ENCODE measurements at regions not wholly inside any gene's neighbourhood (a gene's known extent, or its start where the extent isn't known, plus 50 kb on each side); places are given as distances from the start of the nearest gene placed in this dataset.
"Not testable (repeated sequence)": the region's sequence is repeated elsewhere in the genome, so short reads cannot be mapped to it uniquely, and the experiment has no call there.

DNA sequence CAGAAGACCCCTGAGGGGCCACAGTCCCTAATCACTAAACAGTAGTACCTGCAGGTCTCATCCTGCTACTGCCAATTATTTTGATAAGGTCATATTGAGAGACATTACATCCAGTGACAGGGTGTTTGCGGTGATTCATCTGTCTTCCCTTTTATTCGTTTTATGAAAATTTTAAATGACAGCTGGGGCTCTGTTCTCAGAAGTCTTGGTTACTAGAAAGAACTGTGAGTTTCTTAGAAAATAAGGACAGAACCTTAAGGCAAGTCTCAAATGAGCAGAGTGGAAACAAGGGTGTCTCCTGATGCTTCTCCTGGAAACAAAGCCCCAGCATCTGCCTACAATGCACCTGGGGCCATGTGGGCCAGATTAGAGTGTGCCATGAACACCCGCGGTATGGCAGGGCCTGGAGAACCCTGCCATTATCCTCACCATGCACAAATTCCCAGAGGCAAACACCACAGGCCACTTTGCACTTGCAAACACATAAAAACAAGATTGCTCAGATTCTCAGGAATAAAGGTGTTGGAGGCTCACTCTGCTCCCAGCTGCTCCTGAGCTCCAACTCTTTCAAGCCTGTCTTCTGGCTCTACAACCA, 66.3 kb upstream of the IQSEC1 start:
- Histone ChIP-seq H3K27ac (replicated peaks) (no peak overlapping the region), H3K27me3 (ENCODE audit: insufficient read depth, poor library complexity, severe bottlenecking) (peaks cover 2% of the 10 kb centered on the region), H3K4me3 (replicated peaks; ENCODE audit: insufficient read depth, low read length) (no peak overlapping the region)
- DNase-seq (ENCODE audit: low read depth in 1 of 2, low spot score in 1 of 2): no peak
- TF ChIP-seq, protein P1, sequence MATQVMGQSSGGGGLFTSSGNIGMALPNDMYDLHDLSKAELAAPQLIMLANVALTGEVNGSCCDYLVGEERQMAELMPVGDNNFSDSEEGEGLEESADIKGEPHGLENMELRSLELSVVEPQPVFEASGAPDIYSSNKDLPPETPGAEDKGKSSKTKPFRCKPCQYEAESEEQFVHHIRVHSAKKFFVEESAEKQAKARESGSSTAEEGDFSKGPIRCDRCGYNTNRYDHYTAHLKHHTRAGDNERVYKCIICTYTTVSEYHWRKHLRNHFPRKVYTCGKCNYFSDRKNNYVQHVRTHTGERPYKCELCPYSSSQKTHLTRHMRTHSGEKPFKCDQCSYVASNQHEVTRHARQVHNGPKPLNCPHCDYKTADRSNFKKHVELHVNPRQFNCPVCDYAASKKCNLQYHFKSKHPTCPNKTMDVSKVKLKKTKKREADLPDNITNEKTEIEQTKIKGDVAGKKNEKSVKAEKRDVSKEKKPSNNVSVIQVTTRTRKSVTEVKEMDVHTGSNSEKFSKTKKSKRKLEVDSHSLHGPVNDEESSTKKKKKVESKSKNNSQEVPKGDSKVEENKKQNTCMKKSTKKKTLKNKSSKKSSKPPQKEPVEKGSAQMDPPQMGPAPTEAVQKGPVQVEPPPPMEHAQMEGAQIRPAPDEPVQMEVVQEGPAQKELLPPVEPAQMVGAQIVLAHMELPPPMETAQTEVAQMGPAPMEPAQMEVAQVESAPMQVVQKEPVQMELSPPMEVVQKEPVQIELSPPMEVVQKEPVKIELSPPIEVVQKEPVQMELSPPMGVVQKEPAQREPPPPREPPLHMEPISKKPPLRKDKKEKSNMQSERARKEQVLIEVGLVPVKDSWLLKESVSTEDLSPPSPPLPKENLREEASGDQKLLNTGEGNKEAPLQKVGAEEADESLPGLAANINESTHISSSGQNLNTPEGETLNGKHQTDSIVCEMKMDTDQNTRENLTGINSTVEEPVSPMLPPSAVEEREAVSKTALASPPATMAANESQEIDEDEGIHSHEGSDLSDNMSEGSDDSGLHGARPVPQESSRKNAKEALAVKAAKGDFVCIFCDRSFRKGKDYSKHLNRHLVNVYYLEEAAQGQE (IDR thresholded peaks at IDR 0.05; ENCODE audit: insufficient replicate concordance, low read depth): no peak
- TF ChIP-seq SPI1 (IDR thresholded peaks at IDR 0.05; ENCODE audit: borderline replicate concordance, low read depth) (no peak), POLR2AphosphoS5 (IDR thresholded peaks at IDR 0.05; ENCODE audit: low read depth) (no peak), GABPA (IDR thresholded peaks at IDR 0.05; ENCODE audit: low read depth) (no peak)
- TF ChIP-seq, protein P2, sequence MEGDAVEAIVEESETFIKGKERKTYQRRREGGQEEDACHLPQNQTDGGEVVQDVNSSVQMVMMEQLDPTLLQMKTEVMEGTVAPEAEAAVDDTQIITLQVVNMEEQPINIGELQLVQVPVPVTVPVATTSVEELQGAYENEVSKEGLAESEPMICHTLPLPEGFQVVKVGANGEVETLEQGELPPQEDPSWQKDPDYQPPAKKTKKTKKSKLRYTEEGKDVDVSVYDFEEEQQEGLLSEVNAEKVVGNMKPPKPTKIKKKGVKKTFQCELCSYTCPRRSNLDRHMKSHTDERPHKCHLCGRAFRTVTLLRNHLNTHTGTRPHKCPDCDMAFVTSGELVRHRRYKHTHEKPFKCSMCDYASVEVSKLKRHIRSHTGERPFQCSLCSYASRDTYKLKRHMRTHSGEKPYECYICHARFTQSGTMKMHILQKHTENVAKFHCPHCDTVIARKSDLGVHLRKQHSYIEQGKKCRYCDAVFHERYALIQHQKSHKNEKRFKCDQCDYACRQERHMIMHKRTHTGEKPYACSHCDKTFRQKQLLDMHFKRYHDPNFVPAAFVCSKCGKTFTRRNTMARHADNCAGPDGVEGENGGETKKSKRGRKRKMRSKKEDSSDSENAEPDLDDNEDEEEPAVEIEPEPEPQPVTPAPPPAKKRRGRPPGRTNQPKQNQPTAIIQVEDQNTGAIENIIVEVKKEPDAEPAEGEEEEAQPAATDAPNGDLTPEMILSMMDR (IDR thresholded peaks at IDR 0.05; ENCODE audit: insufficient read depth, low read length): no peak

DNA sequence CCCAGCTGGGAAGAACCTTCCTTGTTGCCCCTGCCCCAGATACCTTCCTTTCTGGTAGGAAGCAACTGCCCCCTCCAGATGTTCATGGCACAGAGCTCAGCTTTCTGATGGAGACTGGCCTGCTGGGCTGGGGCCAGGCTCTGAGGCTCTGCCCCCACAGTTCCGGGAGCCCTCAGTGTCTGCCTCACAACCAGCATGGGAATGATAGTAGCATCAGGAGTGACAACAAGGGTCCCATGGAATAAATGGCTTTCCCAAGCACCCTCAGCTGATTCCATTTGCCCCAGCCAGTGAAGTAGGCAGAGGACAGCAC, 65.6 kb upstream of the IQSEC1 start:
- TF ChIP-seq, protein P2 (IDR thresholded peaks at IDR 0.05; ENCODE audit: insufficient read depth, low read length): no peak
- TF ChIP-seq, protein P1 (IDR thresholded peaks at IDR 0.05; ENCODE audit: insufficient replicate concordance, low read depth): no peak
- TF ChIP-seq SPI1 (IDR thresholded peaks at IDR 0.05; ENCODE audit: borderline replicate concordance, low read depth) (no peak), POLR2AphosphoS5 (IDR thresholded peaks at IDR 0.05; ENCODE audit: low read depth) (no peak), GABPA (IDR thresholded peaks at IDR 0.05; ENCODE audit: low read depth) (no peak)
- Histone ChIP-seq H3K27ac (replicated peaks) (no peak overlapping the region), H3K27me3 (ENCODE audit: insufficient read depth, poor library complexity, severe bottlenecking) (peaks cover 2% of the 10 kb centered on the region), H3K4me3 (replicated peaks; ENCODE audit: insufficient read depth, low read length) (no peak overlapping the region)
- no peak for DNase-seq (ENCODE audit: low read depth in 1 of 2, low spot score in 1 of 2)

DNA sequence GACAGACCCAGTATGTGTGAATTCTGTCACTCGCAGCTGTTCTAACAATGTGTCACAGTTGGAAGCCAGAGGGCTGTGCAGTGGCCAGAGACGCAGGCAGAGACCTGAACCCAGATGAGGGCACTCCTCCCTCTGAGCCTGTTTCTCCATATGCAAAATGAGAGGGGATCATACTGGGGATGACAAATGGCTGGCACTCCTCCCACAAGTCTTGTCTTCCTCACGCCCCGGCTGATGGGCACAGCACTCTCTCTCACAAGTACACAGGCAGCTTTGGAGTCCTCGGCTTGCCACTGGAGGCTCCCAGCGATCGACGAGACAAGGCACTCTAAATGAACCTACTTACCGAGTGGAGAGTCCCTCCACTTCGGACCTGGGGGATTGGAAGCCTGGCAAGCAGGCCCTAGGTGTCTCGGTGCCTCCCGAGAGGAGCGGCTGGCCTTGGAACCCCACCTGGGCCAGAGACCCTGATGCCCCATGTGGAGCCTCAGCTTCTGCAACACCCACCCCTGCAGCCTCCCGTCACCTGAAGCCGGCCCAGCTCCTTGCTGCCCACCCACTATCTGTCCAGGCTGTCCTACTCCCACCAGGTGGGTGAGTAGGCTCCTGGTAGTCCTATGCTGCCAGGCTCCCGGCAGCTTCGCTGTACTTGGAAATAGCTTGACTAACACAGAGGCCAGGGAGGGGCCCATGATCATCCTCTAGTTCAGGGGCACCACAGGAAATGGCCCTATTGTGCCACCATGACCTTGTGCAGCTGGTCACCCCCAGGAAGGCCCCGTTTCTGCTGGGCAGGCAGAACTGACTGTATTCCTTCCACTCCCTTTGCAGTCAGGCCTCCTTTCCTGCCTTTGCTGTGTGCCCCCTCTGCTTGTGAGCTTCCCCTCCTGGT, 65.0 kb upstream of the IQSEC1 start:
- H3K27me3 ChIP-seq (ENCODE audit: insufficient read depth, poor library complexity, severe bottlenecking): peaks cover 5% of the 10 kb centered on the region
- no peak for TF ChIP-seq GABPA (IDR thresholded peaks at IDR 0.05; ENCODE audit: low read depth)
- no peak for TF ChIP-seq POLR2AphosphoS5 (IDR thresholded peaks at IDR 0.05; ENCODE audit: low read depth)
- TF ChIP-seq SPI1 (IDR thresholded peaks at IDR 0.05; ENCODE audit: borderline replicate concordance, low read depth): no peak
- DNase-seq (ENCODE audit: low read depth in 1 of 2, low spot score in 1 of 2): no peak
- H3K4me3 ChIP-seq (replicated peaks; ENCODE audit: insufficient read depth, low read length): no peak overlapping the region
- no peak overlapping the region for H3K27ac ChIP-seq (replicated peaks)

DNA sequence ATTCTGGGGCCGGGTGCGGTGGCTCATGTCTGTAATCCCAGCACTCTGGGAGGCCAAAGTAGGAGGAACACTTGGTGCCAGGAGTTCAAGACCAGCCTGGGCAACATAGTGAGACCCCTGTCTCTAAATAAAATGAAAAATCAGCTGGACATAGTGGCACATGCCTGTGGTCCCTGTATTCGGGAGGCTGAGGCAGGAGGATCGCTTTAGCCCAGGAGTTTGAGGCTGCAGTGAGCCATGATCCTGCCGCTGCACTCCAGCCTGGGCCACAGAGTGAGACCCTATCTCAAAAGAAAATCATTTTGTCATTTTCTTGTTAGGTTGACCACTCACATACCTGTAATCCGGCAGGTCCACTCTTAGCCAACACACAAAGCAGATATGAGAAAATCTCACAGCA, 63.6 kb upstream of the IQSEC1 start:
- H3K4me3 ChIP-seq (replicated peaks; ENCODE audit: insufficient read depth, low read length); H3K27ac ChIP-seq (replicated peaks); DNase-seq (ENCODE audit: low read depth in 1 of 2, low spot score in 1 of 2): not testable (repeated sequence)
- peaks cover 12% of the 10 kb centered on the region for H3K27me3 ChIP-seq (ENCODE audit: insufficient read depth, poor library complexity, severe bottlenecking)

Data from HL-60 (cell line).